ENCODE measurements at regions not wholly inside any gene's neighbourhood (a gene's known extent, or its start where the extent isn't known, plus 50 kb on each side); places are given as distances from the start of the nearest gene placed in this dataset.

DNA sequence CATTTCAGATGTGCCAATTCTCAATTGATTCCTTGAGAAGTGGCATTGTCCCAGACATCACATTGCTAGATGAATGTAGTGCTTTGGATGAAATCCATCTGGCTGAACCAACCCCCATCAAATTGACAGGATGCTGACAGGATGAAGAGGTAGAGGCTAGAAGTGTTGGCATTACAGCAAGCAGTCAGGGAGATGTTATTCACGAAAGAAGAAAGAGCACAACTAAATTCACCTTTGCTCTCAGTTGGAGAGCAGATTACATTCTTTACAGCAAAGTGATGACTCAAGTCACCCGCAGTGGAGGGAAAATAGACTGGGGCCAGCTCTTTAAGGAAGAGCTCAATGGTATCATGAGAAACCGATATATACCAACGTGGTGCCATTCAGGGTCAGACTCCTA is 259.6 kb downstream of the C4orf33 start:
- TF ChIP-seq CTCF (conservative IDR thresholded peaks at IDR 0.05 in 1 of 2, IDR thresholded peaks at IDR 0.05 in 1 of 2; ENCODE audit: low read depth in 1 of 2, low read length in 2 of 2) (no peak), EZH2 (IDR thresholded peaks at IDR 0.05; ENCODE audit: low read length, missing control alignments) (no peak)

Data from fibroblast of lung (primary cell).